GM12878 (cell line): ENCODE measurements at regions not wholly inside any gene's neighbourhood (a gene's known extent, or its start where the extent isn't known, plus 50 kb on each side); places are given as distances from the start of the nearest gene placed in this dataset.

ENCODE experiments used
- ATF7 ChIP-seq: fragments of 450-650 bp; IDR thresholded peaks from 2 replicates; pipeline ENCODE4 v1.6.1; 2016; ENCODE audit warnings: low read depth, mild to moderate bottlenecking
- CREB1 ChIP-seq: IDR thresholded peaks from 2 replicates; pipeline ENCODE4 v1.6.1; 2012; ENCODE audit warnings: low read depth, mild to moderate bottlenecking, inconsistent platforms
- CTCF ChIP-seq, 3 experiments: IDR thresholded peaks in 2 of 3; conservative IDR thresholded peaks in 1 of 3; 2 replicates each; pipeline ENCODE4 v1.5.1; 2011; ENCODE audit warnings: low read depth in 3 of 3, low read length in 3 of 3, mild to moderate bottlenecking in 3 of 3, control low read depth in 2 of 3, moderate library complexity in 2 of 3, inconsistent platforms in 1 of 3, mixed read lengths in 1 of 3; ENCODE audit not compliant: control insufficient read depth in 2 of 3, insufficient read depth in 1 of 3; ENCODE audit errors: extremely low read depth in 1 of 3
- CUX1 ChIP-seq: IDR thresholded peaks from 2 replicates; pipeline ENCODE4 v1.6.1; 2012; ENCODE audit warnings: improper control_type of control experiment, low read depth, low read length; ENCODE audit not compliant: insufficient replicate concordance
- EZH2 ChIP-seq: IDR thresholded peaks from 2 replicates; pipeline ENCODE4 v1.6.1; 2012; ENCODE audit warnings: low read depth, mild to moderate bottlenecking, control low read depth, inconsistent platforms, low read length, borderline replicate concordance; ENCODE audit not compliant: control insufficient read depth
- POLR2A ChIP-seq: IDR thresholded peaks from 2 replicates; pipeline ENCODE4 v1.6.1; 2011; ENCODE audit warnings: low read depth, mild to moderate bottlenecking, low read length
- SMAD5 ChIP-seq: IDR thresholded peaks from 2 replicates; pipeline ENCODE4 v1.6.1; 2016; ENCODE audit warnings: antibody characterized with exemption, low read depth
- SRF ChIP-seq, 2 experiments: IDR thresholded peaks; 2 replicates each; pipeline ENCODE4 v1.6.1; 2011; ENCODE audit warnings: low read depth in 2 of 2, low read length in 2 of 2, mild to moderate bottlenecking in 1 of 2, moderate library complexity in 1 of 2
- STAT1 ChIP-seq: fragments of 450-650 bp; conservative IDR thresholded peaks from 2 replicates; pipeline ENCODE4 v1.6.1; 2014; ENCODE audit warnings: antibody characterized with exemption, mild to moderate bottlenecking
- YY1 ChIP-seq: IDR thresholded peaks from 2 replicates; pipeline ENCODE4 v1.6.1; 2011; ENCODE audit warnings: low read depth, mild to moderate bottlenecking, low read length
- TF ChIP-seq, protein P1 (sequence below): IDR thresholded peaks from 2 replicates; pipeline ENCODE4 v1.6.1; 2012; ENCODE audit warnings: low read depth, low read length, improper control_type of control experiment
- TF ChIP-seq, protein P2 (sequence below): fragments of 450-650 bp; IDR thresholded peaks from 2 replicates; pipeline ENCODE4 v1.6.1; 2017; ENCODE audit warnings: mild to moderate bottlenecking, moderate library complexity

GRCh38 chr11:95387325-95387724, 156.3 kb upstream of the SESN3 start:
- TF ChIP-seq EZH2 (no peak), CUX1 (no peak), CTCF (IDR thresholded peaks at IDR 0.05 in 2 of 3, conservative IDR thresholded peaks at IDR 0.05 in 1 of 3; ENCODE audit: control insufficient read depth in 2 of 3, extremely low read depth in 1 of 3, insufficient read depth in 1 of 3, low read depth in 3 of 3, low read length in 3 of 3) (no peak), SMAD5 (no peak), YY1 (no peak), STAT1 (no peak), CREB1 (no peak), SRF (IDR thresholded peaks at IDR 0.05; ENCODE audit: low read depth in 2 of 2, low read length in 2 of 2) (no peak), ATF7 (no peak), POLR2A (no peak)
- TF ChIP-seq, protein P1, sequence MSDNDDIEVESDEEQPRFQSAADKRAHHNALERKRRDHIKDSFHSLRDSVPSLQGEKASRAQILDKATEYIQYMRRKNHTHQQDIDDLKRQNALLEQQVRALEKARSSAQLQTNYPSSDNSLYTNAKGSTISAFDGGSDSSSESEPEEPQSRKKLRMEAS = no peak
- TF ChIP-seq, protein P2, sequence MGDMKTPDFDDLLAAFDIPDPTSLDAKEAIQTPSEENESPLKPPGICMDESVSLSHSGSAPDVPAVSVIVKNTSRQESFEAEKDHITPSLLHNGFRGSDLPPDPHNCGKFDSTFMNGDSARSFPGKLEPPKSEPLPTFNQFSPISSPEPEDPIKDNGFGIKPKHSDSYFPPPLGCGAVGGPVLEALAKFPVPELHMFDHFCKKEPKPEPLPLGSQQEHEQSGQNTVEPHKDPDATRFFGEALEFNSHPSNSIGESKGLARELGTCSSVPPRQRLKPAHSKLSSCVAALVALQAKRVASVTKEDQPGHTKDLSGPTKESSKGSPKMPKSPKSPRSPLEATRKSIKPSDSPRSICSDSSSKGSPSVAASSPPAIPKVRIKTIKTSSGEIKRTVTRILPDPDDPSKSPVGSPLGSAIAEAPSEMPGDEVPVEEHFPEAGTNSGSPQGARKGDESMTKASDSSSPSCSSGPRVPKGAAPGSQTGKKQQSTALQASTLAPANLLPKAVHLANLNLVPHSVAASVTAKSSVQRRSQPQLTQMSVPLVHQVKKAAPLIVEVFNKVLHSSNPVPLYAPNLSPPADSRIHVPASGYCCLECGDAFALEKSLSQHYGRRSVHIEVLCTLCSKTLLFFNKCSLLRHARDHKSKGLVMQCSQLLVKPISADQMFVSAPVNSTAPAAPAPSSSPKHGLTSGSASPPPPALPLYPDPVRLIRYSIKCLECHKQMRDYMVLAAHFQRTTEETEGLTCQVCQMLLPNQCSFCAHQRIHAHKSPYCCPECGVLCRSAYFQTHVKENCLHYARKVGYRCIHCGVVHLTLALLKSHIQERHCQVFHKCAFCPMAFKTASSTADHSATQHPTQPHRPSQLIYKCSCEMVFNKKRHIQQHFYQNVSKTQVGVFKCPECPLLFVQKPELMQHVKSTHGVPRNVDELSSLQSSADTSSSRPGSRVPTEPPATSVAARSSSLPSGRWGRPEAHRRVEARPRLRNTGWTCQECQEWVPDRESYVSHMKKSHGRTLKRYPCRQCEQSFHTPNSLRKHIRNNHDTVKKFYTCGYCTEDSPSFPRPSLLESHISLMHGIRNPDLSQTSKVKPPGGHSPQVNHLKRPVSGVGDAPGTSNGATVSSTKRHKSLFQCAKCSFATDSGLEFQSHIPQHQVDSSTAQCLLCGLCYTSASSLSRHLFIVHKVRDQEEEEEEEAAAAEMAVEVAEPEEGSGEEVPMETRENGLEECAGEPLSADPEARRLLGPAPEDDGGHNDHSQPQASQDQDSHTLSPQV = no peak
